Right atrium auricular region (tissue), 2 donors: ENCODE measurements at regions not wholly inside any gene's neighbourhood (a gene's known extent, or its start where the extent isn't known, plus 50 kb on each side); places are given as distances from the start of the nearest gene placed in this dataset.

Experiments used
- DNase-seq: peaks from one replicate; pipeline ENCODE4 v3.0.0-alpha.2; 2019; ENCODE audit warnings: low spot score
- H3K27ac ChIP-seq, 2 donors: fragments of 200-600 bp; sonication (generic); 1 replicate in 1 of 2; 2 replicates in 1 of 2; pipeline ENCODE4 v1.5.1; 2016 to 2019
- H3K27me3 ChIP-seq, 2 donors: fragments of 200-600 bp; sonication (generic); one replicate each; pipeline versions ENCODE4 v1.5.1 to v1.6.0; 2017 to 2019
- H3K36me3 ChIP-seq: fragments of 200-600 bp; sonication (generic); one replicate; pipeline ENCODE4 v1.5.1; 2016
- H3K4me1 ChIP-seq, 2 donors: fragments of 200-600 bp; sonication (generic); one replicate each; pipeline versions ENCODE4 v1.5.1 to v1.6.0; 2017 to 2019
- H3K4me3 ChIP-seq, 2 donors: fragments of 200-600 bp; sonication (generic); 1 replicate in 1 of 2; 2 replicates in 1 of 2; pipeline ENCODE4 v1.5.1; 2017 to 2019; ENCODE audit warnings: mild to moderate bottlenecking in 1 of 2, moderate library complexity in 1 of 2
- H3K9me3 ChIP-seq, 2 donors: fragments of 200-600 bp; sonication (generic); one replicate each; pipeline ENCODE4 v1.5.1; 2019
- CTCF ChIP-seq, 2 donors: fragments of 200-600 bp; sonication (generic); IDR thresholded peaks; one replicate each; pipeline ENCODE4 v1.5.1; 2019; ENCODE audit warnings: antibody characterized with exemption in 2 of 2

- H3K4me1 ChIP-seq, result no peaks in the 10 kb centered on the region
- H3K27ac ChIP-seq, result no peak overlapping the region
- no peaks in the 10 kb centered on the region for H3K9me3 ChIP-seq
- H3K27me3 ChIP-seq, result no peaks in the 10 kb centered on the region
- no peak for TF ChIP-seq CTCF (IDR thresholded peaks at IDR 0.05)
- no peaks in the 10 kb centered on the region for H3K36me3 ChIP-seq
- DNase-seq, result no peak
- H3K4me3 ChIP-seq, result no peak overlapping the region
Measured at GRCh38 chr2:188122985-188123384, 168.7 kb upstream of the GULP1 start.

- H3K4me1 ChIP-seq, result peaks cover 0 to 6% of the 10 kb centered on the region in 2 donors
- DNase-seq, result no peak
- no peaks in the 10 kb centered on the region for H3K36me3 ChIP-seq
- no peak overlapping the region for H3K27ac ChIP-seq
- TF ChIP-seq CTCF (IDR thresholded peaks at IDR 0.05), result no peak
- H3K27me3 ChIP-seq, result no peaks in the 10 kb centered on the region
- no peaks in the 10 kb centered on the region for H3K9me3 ChIP-seq
- no peak overlapping the region for H3K4me3 ChIP-seq
Measured at GRCh38 chr2:188129677-188130076, 162.0 kb upstream of the GULP1 start.

DNA sequence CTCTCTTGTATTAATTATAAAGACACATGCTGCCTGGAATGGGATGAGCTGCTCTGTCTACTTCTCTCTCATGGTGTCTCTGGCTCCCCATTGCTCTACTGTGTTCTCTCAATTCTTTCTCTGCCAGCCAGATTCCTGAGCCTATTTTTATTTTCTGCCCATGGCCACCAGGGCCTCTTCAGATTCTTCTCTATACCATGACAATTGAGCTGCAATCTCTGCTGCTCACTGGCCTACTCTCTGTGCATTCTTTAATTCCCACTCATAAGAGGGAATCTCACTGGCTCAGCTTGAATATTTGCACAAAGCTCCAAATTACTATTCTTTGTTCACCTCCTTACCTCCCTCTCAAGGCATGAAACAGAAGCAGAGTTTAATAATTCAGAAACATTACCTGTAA is 161.4 kb upstream of the GULP1 start:
- H3K27ac ChIP-seq, result no peak overlapping the region
- peaks cover 0 to 6% of the 10 kb centered on the region in 2 donors for H3K4me1 ChIP-seq
- DNase-seq, result no peak
- H3K27me3 ChIP-seq, result no peaks in the 10 kb centered on the region
- TF ChIP-seq CTCF (IDR thresholded peaks at IDR 0.05), result no peak
- H3K4me3 ChIP-seq, result no peak overlapping the region
- H3K9me3 ChIP-seq, result no peaks in the 10 kb centered on the region
- H3K36me3 ChIP-seq, result no peaks in the 10 kb centered on the region

DNA sequence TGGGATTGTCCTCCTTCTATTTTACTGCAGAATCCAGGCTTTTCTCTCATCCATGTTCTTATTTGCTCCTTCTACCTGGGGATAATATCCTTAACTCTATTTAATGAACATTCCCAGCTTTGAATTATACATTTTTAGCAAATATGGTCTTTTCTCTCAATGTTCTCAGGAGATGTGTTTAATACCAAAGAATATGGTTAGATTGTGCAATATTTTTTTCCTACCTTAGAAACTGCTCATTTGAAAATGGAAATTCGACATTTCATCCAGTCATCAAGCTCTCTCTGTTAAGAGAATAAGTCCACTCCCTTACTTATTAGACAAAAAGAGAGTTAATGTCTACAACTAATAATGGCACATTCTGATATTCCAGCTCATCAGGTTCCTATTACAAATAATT is 160.4 kb upstream of the GULP1 start:
- TF ChIP-seq CTCF (IDR thresholded peaks at IDR 0.05), result no peak
- Histone ChIP-seq H3K36me3 (no peaks in the 10 kb centered on the region), H3K27me3 (no peaks in the 10 kb centered on the region), H3K9me3 (no peaks in the 10 kb centered on the region), H3K4me1 (peaks cover 0 to 6% of the 10 kb centered on the region in 2 donors), H3K27ac (no peak overlapping the region), H3K4me3 (no peak overlapping the region)
- DNase-seq, result no peak

- H3K9me3 ChIP-seq, result peaks cover 0 to 3% of the 10 kb centered on the region in 2 donors
- no peak overlapping the region for H3K4me3 ChIP-seq
- peaks cover 0 to 6% of the 10 kb centered on the region in 2 donors for H3K4me1 ChIP-seq
- peak; percentile 60 for DNase-seq
- H3K36me3 ChIP-seq, result no peaks in the 10 kb centered on the region
- TF ChIP-seq CTCF (IDR thresholded peaks at IDR 0.05), result no peak
- no peak overlapping the region for H3K27ac ChIP-seq
- no peaks in the 10 kb centered on the region for H3K27me3 ChIP-seq
Measured at GRCh38 chr2:188132385-188132784, 159.3 kb upstream of the GULP1 start.

DNA sequence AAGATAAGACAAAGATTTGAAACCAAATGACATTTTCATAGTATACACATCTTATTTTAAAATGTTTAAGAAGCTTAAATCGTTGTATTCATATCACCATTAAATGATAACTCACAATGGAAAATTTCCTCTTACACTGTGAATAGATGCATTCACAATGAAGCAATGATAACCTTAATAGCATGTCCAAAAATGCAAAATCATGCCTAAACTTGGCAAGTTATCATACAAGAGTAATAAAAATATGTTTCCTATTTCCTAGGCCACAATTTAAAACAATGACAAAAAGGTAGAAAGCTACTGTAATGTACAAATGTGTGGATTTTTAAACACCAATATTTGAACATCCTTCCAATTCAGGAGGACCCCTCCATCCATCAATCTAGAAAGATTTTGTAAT is 157.4 kb upstream of the GULP1 start:
- Histone ChIP-seq H3K36me3 (no peaks in the 10 kb centered on the region), H3K9me3 (peaks cover 0 to 3% of the 10 kb centered on the region in 2 donors), H3K4me3 (no peak overlapping the region), H3K27ac (no peak overlapping the region), H3K4me1 (peaks cover 0 to 6% of the 10 kb centered on the region in 2 donors), H3K27me3 (no peaks in the 10 kb centered on the region)
- no peak for TF ChIP-seq CTCF (IDR thresholded peaks at IDR 0.05)
- DNase-seq, result no peak
